ENCODE measurements at regions not wholly inside any gene's neighbourhood (a gene's known extent, or its start where the extent isn't known, plus 50 kb on each side); places are given as distances from the start of the nearest gene placed in this dataset.

DNA sequence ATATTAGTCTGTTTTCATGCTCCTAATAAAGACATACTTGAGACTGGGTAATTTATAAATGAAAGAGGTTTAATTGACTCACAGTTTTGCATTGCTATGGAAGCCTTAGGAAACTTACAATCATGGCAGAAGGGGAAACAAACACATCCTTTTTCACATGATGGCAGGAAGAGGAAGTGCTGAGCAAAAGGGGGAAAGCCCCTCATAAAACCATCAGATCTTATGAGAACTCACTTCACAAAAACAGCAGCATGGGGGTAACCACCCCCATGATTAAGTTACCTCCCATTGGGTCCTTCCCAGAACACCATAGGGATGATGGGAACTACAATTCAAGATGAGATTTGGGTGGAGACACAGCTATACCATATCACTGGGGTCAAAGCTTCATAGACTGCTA is 254.2 kb downstream of the ERMARD start (continued):
- TF ChIP-seq, protein P1, sequence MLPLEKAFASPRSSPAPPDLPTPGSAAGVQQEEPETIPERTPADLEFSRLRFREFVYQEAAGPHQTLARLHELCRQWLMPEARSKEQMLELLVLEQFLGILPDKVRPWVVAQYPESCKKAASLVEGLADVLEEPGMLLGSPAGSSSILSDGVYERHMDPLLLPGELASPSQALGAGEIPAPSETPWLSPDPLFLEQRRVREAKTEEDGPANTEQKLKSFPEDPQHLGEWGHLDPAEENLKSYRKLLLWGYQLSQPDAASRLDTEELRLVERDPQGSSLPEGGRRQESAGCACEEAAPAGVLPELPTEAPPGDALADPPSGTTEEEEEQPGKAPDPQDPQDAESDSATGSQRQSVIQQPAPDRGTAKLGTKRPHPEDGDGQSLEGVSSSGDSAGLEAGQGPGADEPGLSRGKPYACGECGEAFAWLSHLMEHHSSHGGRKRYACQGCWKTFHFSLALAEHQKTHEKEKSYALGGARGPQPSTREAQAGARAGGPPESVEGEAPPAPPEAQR (CRISPR knock-in tag; IDR thresholded peaks at IDR 0.05), result no peak
- TF ChIP-seq, protein P2, sequence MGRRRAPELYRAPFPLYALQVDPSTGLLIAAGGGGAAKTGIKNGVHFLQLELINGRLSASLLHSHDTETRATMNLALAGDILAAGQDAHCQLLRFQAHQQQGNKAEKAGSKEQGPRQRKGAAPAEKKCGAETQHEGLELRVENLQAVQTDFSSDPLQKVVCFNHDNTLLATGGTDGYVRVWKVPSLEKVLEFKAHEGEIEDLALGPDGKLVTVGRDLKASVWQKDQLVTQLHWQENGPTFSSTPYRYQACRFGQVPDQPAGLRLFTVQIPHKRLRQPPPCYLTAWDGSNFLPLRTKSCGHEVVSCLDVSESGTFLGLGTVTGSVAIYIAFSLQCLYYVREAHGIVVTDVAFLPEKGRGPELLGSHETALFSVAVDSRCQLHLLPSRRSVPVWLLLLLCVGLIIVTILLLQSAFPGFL (CRISPR knock-in tag; IDR thresholded peaks at IDR 0.05; ENCODE audit: borderline replicate concordance), result no peak

DNA sequence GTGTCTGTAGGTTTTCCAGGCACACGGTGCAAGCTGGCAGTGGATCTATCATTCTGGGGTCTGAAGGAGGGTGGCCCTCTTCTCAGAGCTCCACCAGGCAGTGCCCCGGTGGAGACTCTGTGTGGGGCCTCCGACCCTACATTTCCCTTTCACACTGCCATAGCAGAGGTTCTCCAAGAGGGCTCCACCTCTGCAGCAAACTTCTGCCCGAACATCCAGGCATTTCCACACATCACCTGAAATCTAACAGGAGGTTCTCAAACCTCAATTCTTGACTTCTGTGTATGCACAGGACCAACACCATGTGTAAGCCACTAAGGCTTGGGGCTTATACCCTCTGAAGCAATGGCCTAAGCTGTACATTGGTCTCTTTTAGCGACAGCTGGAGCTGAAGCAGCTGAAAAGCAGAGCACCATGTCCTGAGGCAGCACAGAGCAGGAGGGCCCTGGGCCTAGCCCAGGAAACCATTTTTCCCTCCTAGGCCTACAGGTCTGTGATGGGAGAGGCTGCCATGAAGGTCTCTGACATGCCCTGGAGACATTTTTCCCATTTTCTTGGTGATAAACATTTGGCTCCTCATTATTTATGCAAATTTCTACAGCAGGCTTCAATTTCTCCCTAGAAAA is 253.3 kb downstream of the ERMARD start:
- Mint-ChIP-seq H3K4me1 (peaks cover 39% of the 10 kb centered on the region), H3K4me3 (no peak overlapping the region), H3K36me3 (peaks cover 61% of the 10 kb centered on the region), H3K27me3 (ENCODE audit: low read depth) (peaks cover 28% of the 10 kb centered on the region), H3K27ac (no peak overlapping the region), H3K9me3 (peaks cover 52% of the 10 kb centered on the region)
- ATAC-seq (no peak), DNase-seq (ENCODE audit: low spot score) (no peak)
- CTCF ChIA-PET, result no interaction called here
- TF ChIP-seq CTCF (IDR thresholded peaks at IDR 0.05) (no peak), ELF4 (CRISPR knock-in tag; IDR thresholded peaks at IDR 0.05; ENCODE audit: low read depth) (no peak), ERG (CRISPR knock-in tag; IDR thresholded peaks at IDR 0.05) (no peak), GRHL2 (CRISPR knock-in tag; IDR thresholded peaks at IDR 0.05; ENCODE audit: insufficient replicate concordance, severe bottlenecking) (no peak), ZNF671 (CRISPR knock-in tag; IDR thresholded peaks at IDR 0.05) (no peak), ETV6 (CRISPR knock-in tag; IDR thresholded peaks at IDR 0.05) (no peak), SMAD4 (CRISPR knock-in tag; IDR thresholded peaks at IDR 0.05) (no peak), AFF4 (CRISPR knock-in tag; IDR thresholded peaks at IDR 0.05; ENCODE audit: borderline replicate concordance) (no peak), PRRX2 (CRISPR knock-in tag; IDR thresholded peaks at IDR 0.05) (no peak), FOXK1 (CRISPR knock-in tag; IDR thresholded peaks at IDR 0.05) (no peak), ZNF425 (CRISPR knock-in tag; conservative IDR thresholded peaks at IDR 0.05) (no peak)
- TF ChIP-seq, protein P3, sequence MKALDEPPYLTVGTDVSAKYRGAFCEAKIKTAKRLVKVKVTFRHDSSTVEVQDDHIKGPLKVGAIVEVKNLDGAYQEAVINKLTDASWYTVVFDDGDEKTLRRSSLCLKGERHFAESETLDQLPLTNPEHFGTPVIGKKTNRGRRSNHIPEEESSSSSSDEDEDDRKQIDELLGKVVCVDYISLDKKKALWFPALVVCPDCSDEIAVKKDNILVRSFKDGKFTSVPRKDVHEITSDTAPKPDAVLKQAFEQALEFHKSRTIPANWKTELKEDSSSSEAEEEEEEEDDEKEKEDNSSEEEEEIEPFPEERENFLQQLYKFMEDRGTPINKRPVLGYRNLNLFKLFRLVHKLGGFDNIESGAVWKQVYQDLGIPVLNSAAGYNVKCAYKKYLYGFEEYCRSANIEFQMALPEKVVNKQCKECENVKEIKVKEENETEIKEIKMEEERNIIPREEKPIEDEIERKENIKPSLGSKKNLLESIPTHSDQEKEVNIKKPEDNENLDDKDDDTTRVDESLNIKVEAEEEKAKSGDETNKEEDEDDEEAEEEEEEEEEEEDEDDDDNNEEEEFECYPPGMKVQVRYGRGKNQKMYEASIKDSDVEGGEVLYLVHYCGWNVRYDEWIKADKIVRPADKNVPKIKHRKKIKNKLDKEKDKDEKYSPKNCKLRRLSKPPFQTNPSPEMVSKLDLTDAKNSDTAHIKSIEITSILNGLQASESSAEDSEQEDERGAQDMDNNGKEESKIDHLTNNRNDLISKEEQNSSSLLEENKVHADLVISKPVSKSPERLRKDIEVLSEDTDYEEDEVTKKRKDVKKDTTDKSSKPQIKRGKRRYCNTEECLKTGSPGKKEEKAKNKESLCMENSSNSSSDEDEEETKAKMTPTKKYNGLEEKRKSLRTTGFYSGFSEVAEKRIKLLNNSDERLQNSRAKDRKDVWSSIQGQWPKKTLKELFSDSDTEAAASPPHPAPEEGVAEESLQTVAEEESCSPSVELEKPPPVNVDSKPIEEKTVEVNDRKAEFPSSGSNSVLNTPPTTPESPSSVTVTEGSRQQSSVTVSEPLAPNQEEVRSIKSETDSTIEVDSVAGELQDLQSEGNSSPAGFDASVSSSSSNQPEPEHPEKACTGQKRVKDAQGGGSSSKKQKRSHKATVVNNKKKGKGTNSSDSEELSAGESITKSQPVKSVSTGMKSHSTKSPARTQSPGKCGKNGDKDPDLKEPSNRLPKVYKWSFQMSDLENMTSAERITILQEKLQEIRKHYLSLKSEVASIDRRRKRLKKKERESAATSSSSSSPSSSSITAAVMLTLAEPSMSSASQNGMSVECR (CRISPR knock-in tag; IDR thresholded peaks at IDR 0.05; ENCODE audit: borderline replicate concordance), result no peak
- TF ChIP-seq, protein P4, sequence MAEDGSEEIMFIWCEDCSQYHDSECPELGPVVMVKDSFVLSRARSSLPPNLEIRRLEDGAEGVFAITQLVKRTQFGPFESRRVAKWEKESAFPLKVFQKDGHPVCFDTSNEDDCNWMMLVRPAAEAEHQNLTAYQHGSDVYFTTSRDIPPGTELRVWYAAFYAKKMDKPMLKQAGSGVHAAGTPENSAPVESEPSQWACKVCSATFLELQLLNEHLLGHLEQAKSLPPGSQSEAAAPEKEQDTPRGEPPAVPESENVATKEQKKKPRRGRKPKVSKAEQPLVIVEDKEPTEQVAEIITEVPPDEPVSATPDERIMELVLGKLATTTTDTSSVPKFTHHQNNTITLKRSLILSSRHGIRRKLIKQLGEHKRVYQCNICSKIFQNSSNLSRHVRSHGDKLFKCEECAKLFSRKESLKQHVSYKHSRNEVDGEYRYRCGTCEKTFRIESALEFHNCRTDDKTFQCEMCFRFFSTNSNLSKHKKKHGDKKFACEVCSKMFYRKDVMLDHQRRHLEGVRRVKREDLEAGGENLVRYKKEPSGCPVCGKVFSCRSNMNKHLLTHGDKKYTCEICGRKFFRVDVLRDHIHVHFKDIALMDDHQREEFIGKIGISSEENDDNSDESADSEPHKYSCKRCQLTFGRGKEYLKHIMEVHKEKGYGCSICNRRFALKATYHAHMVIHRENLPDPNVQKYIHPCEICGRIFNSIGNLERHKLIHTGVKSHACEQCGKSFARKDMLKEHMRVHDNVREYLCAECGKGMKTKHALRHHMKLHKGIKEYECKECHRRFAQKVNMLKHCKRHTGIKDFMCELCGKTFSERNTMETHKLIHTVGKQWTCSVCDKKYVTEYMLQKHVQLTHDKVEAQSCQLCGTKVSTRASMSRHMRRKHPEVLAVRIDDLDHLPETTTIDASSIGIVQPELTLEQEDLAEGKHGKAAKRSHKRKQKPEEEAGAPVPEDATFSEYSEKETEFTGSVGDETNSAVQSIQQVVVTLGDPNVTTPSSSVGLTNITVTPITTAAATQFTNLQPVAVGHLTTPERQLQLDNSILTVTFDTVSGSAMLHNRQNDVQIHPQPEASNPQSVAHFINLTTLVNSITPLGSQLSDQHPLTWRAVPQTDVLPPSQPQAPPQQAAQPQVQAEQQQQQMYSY (CRISPR knock-in tag; IDR thresholded peaks at IDR 0.05), result no peak
- POLR2A ChIA-PET, result no interaction called here

Measured in WTC11 (cell line).